ENCODE measurements at regions not wholly inside any gene's neighbourhood (a gene's known extent, or its start where the extent isn't known, plus 50 kb on each side); places are given as distances from the start of the nearest gene placed in this dataset.

DNA sequence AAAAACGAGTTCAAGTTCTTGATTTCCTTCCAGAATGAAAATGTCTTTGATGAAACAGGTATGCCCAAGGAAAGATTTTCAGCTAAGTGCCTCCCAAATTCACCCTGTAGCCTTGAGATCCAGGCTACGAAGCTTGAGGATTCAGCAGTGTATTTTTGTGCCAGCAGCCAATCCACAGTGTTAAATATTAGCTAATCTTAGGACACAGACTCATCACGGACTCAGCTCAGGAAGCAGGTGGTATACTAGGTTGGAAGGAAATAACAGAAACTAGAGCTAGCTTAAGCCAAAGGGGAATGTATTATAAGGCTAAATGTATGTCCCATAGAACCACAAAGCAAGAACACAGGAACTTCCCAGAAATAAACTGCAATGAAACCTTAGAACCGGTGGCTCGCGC lies 151.0 kb upstream of the PRSS1 start:
- TF ChIP-seq ZNF274 (IDR thresholded peaks at IDR 0.05; ENCODE audit: low read depth, low read length) (no peak), YY1 (IDR thresholded peaks at IDR 0.05; ENCODE audit: insufficient read depth, insufficient read length) (no peak), SUZ12 (IDR thresholded peaks at IDR 0.05; ENCODE audit: extremely low read depth, insufficient read depth, insufficient read length) (no peak)
